HCT116 (cell line): ENCODE measurements at regions not wholly inside any gene's neighbourhood (a gene's known extent, or its start where the extent isn't known, plus 50 kb on each side); places are given as distances from the start of the nearest gene placed in this dataset.

ENCODE experiments used
- ATAC-seq: fragments of 200-7000 bp; cut with Tn5 transposase; 2 replicates; pipeline ENCODE4 v1.9.1; 2020; ENCODE audit warnings: mild to moderate bottlenecking, moderate library complexity
- BruUV-seq: library from RNA; stranded (reverse); fragments of 400-500 nt; replicated peaks from 2 replicates; lab custom pipeline; 2021; lab: Mats Ljungman, UMichigan
- CTCF ChIA-PET: fragments of 300-600 bp; sonication (Branson Sonifier 250); formaldehyde crosslinking; loops from one replicate; lab custom pipeline; 2021; ENCODE audit warnings: antibody characterized with exemption; lab: Charles Lee
- POLR2A ChIA-PET: fragments of 300-600, 350-600 bp; sonication (Branson Sonifier 250); formaldehyde crosslinking; loops from one replicate; lab custom pipeline; 2021; ENCODE audit warnings: antibody characterized with exemption; lab: Charles Lee
- RAD21 ChIA-PET, 2 experiments: fragments of 300-600 bp; sonication (Branson Sonifier 250); formaldehyde crosslinking; loops; one replicate each; lab custom pipeline; 2023; ENCODE audit warnings: low total read pairs in 2 of 2; ENCODE audit not compliant: uncharacterized antibody in 2 of 2, unreplicated experiment in 2 of 2, low non-redundant PET in 1 of 2; lab: Charles Lee
- DNase-seq: peaks from one replicate; pipeline ENCODE4 v3.0.0-alpha.2; 2010; ENCODE audit warnings: low read depth, low spot score
- H2AFZ ChIP-seq: fragments of 200-600 bp; shearing (Covaris generic), sonication (generic); 2 replicates; pipeline ENCODE4 v1.6.1; 2017; ENCODE audit warnings: low read depth, mixed run types, mixed read lengths, antibody characterized with exemption, low read length; ENCODE audit not compliant: poor library complexity, severe bottlenecking
- H3K27ac ChIP-seq: 2 replicates; pipeline ENCODE4 v1.5.1; 2012; ENCODE audit warnings: low read depth, low read length
- H3K27me3 ChIP-seq: fragments of 200-600 bp; sonication (generic); 2 replicates; pipeline ENCODE4 v1.6.1; 2016; ENCODE audit warnings: mixed run types, low read length, mixed read lengths; ENCODE audit not compliant: insufficient read depth
- H3K36me3 ChIP-seq, 2 experiments: fragments of 200-500 bp in 1 of 2; fragments of 200-600 bp in 1 of 2; sonication (Bioruptor generic) in 1 of 2; sonication (generic) in 1 of 2; 2 replicates each; pipeline versions ENCODE4 v1.5.1 to v1.6.1; 2014 to 2016; ENCODE audit warnings: low read length in 2 of 2, inconsistent platforms in 1 of 2, mixed read lengths in 1 of 2, mixed run types in 1 of 2; ENCODE audit not compliant: insufficient read depth in 2 of 2, control insufficient read depth in 1 of 2
- H3K4me1 ChIP-seq, 2 experiments: fragments of 200-600 bp in 1 of 2; sonication (generic) in 1 of 2; 2 replicates each; pipeline versions ENCODE4 v1.5.1 to v1.6.1; 2012 to 2017; ENCODE audit warnings: low read length in 2 of 2, inconsistent platforms in 1 of 2, mild to moderate bottlenecking in 1 of 2, mixed read lengths in 1 of 2, mixed run types in 1 of 2, moderate library complexity in 1 of 2; ENCODE audit not compliant: insufficient read depth in 2 of 2, control insufficient read depth in 1 of 2
- H3K4me2 ChIP-seq: fragments of 200-600 bp; sonication (generic); 2 replicates; pipeline ENCODE4 v1.6.1; 2017; ENCODE audit warnings: mixed run types, low read length, mixed read lengths
- H3K4me3 ChIP-seq, 2 experiments: fragments of 200-600 bp in 1 of 2; sonication (generic) in 1 of 2; replicated peaks in 1 of 2; 2 replicates each; pipeline ENCODE4 v1.5.1; 2011 to 2016; ENCODE audit warnings: low read length in 2 of 2, control low read depth in 1 of 2, low read depth in 1 of 2, mild to moderate bottlenecking in 1 of 2, mixed read lengths in 1 of 2, mixed run types in 1 of 2
- H3K79me2 ChIP-seq: fragments of 200-600 bp; sonication (generic); 2 replicates; pipeline ENCODE4 v1.6.1; 2017; ENCODE audit warnings: mild to moderate bottlenecking, mixed run types, low read length, moderate library complexity, mixed read lengths; ENCODE audit not compliant: insufficient read depth
- H3K9ac ChIP-seq: fragments of 200-600 bp; sonication (generic); 2 replicates; pipeline ENCODE4 v1.6.1; 2016; ENCODE audit warnings: low read length, mixed read lengths
- H3K9me2 ChIP-seq: fragments of 200-600 bp; sonication (generic), shearing (Covaris generic); 2 replicates; pipeline ENCODE4 v1.6.1; 2017; ENCODE audit warnings: mixed run types, mild to moderate bottlenecking, moderate library complexity; ENCODE audit not compliant: insufficient read depth
- H3K9me3 ChIP-seq, 2 experiments: fragments of 200-500 bp in 1 of 2; fragments of 200-600 bp in 1 of 2; sonication (Bioruptor generic) in 1 of 2; sonication (generic) in 1 of 2; 2 replicates each; pipeline ENCODE4 v1.6.1; 2014 to 2017; ENCODE audit warnings: low read length in 2 of 2, mixed read lengths in 2 of 2, inconsistent platforms in 1 of 2, low read depth in 1 of 2, mild to moderate bottlenecking in 1 of 2, mixed run types in 1 of 2, moderate library complexity in 1 of 2; ENCODE audit not compliant: control insufficient read depth in 1 of 2, insufficient read depth in 1 of 2
- H4K20me1 ChIP-seq: fragments of 200-600 bp; sonication (generic), shearing (Covaris generic); 2 replicates; pipeline ENCODE4 v1.6.1; 2017; ENCODE audit warnings: mixed run types, mild to moderate bottlenecking, moderate library complexity; ENCODE audit not compliant: insufficient read depth
- EZH2 ChIP-seq: fragments of 200-600 bp; sonication (generic); IDR thresholded peaks from 2 replicates; pipeline ENCODE4 v1.6.1; 2017; ENCODE audit warnings: antibody characterized with exemption, mixed run types
- JUND ChIP-seq: IDR thresholded peaks from 2 replicates; pipeline ENCODE4 v1.6.1; 2012
- POLR2AphosphoS5 ChIP-seq: IDR thresholded peaks from 2 replicates; pipeline ENCODE4 v1.6.1; 2011; ENCODE audit warnings: mild to moderate bottlenecking, low read depth, low read length, moderate library complexity
- RAD21 ChIP-seq: IDR thresholded peaks from 2 replicates; pipeline ENCODE4 v1.6.1; 2012; ENCODE audit warnings: low read depth, mild to moderate bottlenecking
- SIN3A ChIP-seq: IDR thresholded peaks from 2 replicates; pipeline ENCODE4 v1.6.1; 2012; ENCODE audit warnings: low read depth
- SP1 ChIP-seq: IDR thresholded peaks from 2 replicates; pipeline ENCODE4 v1.6.1; 2012; ENCODE audit warnings: low read depth
- TCF7L2 ChIP-seq: IDR thresholded peaks from 2 replicates; pipeline ENCODE4 v1.7.0; 2011; ENCODE audit warnings: borderline replicate concordance, inconsistent platforms; ENCODE audit not compliant: insufficient read depth, insufficient read length; ENCODE audit errors: extremely low read depth
- ZFX ChIP-seq: fragments of 450-650 bp; IDR thresholded peaks from 2 replicates; pipeline ENCODE4 v1.6.1; 2017
- intact Hi-C: fragments of 100-400 bp; cut with micrococcal nuclease; formaldehyde crosslinking; loops from 2 replicates; pipeline ENCODE4 v1.10.0; 2022
- TF ChIP-seq, protein P1 (sequence below), 3 experiments: fragments of 200-600 bp in 1 of 3; sonication (generic) in 1 of 3; IDR thresholded peaks in 2 of 3; conservative IDR thresholded peaks in 1 of 3; 2 replicates each; pipeline ENCODE4 v1.5.1; 2012 to 2017; ENCODE audit warnings: low read depth in 2 of 3, low read length in 2 of 3, antibody characterized with exemption in 1 of 3, borderline replicate concordance in 1 of 3, control low read depth in 1 of 3, mild to moderate bottlenecking in 1 of 3, mixed read lengths in 1 of 3, mixed run types in 1 of 3, moderate library complexity in 1 of 3; ENCODE audit not compliant: insufficient read depth in 1 of 3
- TF ChIP-seq, protein P2 (sequence below): IDR thresholded peaks from 2 replicates; pipeline ENCODE4 v1.6.1; 2012
- TF ChIP-seq, protein P3 (sequence below): IDR thresholded peaks from 2 replicates; pipeline ENCODE4 v1.6.1; 2011; ENCODE audit warnings: mild to moderate bottlenecking, low read length, moderate library complexity; ENCODE audit not compliant: insufficient replicate concordance; ENCODE audit errors: extremely low read depth
- TF ChIP-seq, protein P4 (sequence below): IDR thresholded peaks from 2 replicates; pipeline ENCODE4 v1.6.1; 2012; ENCODE audit warnings: low read depth

DNA sequence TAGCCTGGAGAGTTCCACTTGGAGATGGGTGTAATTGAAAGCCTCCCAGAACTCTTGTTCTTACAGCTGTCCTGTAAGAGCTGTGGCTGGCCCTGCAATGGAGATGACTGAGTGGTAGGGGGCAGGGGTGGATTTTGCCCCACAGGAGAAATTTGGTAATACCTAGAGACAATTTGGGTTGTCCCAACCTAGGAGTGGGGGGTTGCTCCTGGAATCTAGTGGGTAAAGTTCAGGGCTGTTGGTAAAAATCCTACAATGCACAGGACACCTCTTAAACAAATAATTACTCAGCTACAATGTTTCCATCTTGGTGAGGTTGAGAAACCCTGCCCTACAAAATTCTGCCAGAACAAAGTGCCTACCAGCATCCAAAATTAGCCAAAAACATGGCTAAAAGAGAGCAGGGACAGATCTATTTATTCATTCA lies 181.1 kb upstream of the SH3BP4 start:
- Histone ChIP-seq H4K20me1 (no peaks in the 10 kb centered on the region), H3K9me2 (no peaks in the 10 kb centered on the region), H3K27me3 (no peaks in the 10 kb centered on the region), H3K4me3 (no peak overlapping the region), H3K27ac (no peak overlapping the region), H3K79me2 (no peaks in the 10 kb centered on the region), H2AFZ (no peak overlapping the region), H3K9me3 (no peaks in the 10 kb centered on the region), H3K9ac (no peak overlapping the region), H3K36me3 (no peaks in the 10 kb centered on the region), H3K4me2 (no peak overlapping the region), H3K4me1 (peaks cover 0 to 8% of the 10 kb centered on the region in 2 experiments; a peak in 2 of 4 replicates)
- no TSS peak for BruUV-seq
- ChIA-PET POLR2A (no interaction called here), CTCF (no interaction called here), RAD21 (no interaction called here)
- intact Hi-C loops = no loop called here
- TF ChIP-seq TCF7L2 = no peak
- no peak for TF ChIP-seq SP1
- TF ChIP-seq JUND = no peak
- no peak for TF ChIP-seq EZH2
- TF ChIP-seq, protein P1, sequence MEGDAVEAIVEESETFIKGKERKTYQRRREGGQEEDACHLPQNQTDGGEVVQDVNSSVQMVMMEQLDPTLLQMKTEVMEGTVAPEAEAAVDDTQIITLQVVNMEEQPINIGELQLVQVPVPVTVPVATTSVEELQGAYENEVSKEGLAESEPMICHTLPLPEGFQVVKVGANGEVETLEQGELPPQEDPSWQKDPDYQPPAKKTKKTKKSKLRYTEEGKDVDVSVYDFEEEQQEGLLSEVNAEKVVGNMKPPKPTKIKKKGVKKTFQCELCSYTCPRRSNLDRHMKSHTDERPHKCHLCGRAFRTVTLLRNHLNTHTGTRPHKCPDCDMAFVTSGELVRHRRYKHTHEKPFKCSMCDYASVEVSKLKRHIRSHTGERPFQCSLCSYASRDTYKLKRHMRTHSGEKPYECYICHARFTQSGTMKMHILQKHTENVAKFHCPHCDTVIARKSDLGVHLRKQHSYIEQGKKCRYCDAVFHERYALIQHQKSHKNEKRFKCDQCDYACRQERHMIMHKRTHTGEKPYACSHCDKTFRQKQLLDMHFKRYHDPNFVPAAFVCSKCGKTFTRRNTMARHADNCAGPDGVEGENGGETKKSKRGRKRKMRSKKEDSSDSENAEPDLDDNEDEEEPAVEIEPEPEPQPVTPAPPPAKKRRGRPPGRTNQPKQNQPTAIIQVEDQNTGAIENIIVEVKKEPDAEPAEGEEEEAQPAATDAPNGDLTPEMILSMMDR (IDR thresholded peaks at IDR 0.05 in 2 of 3, conservative IDR thresholded peaks at IDR 0.05 in 1 of 3; ENCODE audit: borderline replicate concordance in 1 of 3, insufficient read depth in 1 of 3, low read depth in 2 of 3, low read length in 2 of 3) = no peak
- ATAC-seq (no peak), DNase-seq (no peak)

DNA sequence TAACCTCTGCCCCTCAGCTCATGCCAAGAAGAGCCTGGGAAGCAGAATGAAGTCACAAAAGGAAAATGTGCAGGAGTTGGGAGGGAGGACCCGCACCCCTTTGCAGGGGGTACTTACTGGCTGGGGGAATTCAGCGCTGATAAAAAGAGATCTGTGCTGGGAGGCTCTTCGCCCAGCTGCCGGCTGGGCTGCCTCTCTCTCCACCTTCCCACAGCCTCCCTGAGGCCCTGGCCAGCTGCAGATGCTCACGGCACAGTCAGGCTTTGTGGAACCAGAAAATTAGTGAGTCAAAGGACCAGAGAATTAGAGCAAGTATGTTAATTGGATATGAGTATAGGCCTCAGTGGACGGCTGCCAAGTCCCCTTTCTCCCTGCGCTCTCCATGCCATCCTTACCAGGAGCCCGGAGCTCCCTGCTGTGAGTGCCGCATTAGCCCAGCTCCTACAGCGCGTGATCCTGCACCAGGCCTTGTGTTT lies 181.7 kb upstream of the SH3BP4 start:
- intact Hi-C loops = no loop called here
- RAD21 ChIA-PET = no interaction called here
- H3K27ac ChIP-seq = no peak overlapping the region
- TF ChIP-seq RAD21 = no peak
- no peak for TF ChIP-seq SP1
- TF ChIP-seq POLR2AphosphoS5 = no peak
- no peak for TF ChIP-seq EZH2
- TF ChIP-seq, protein P2, sequence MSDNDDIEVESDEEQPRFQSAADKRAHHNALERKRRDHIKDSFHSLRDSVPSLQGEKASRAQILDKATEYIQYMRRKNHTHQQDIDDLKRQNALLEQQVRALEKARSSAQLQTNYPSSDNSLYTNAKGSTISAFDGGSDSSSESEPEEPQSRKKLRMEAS = no peak
- TF ChIP-seq SIN3A = no peak
- TF ChIP-seq, protein P3, sequence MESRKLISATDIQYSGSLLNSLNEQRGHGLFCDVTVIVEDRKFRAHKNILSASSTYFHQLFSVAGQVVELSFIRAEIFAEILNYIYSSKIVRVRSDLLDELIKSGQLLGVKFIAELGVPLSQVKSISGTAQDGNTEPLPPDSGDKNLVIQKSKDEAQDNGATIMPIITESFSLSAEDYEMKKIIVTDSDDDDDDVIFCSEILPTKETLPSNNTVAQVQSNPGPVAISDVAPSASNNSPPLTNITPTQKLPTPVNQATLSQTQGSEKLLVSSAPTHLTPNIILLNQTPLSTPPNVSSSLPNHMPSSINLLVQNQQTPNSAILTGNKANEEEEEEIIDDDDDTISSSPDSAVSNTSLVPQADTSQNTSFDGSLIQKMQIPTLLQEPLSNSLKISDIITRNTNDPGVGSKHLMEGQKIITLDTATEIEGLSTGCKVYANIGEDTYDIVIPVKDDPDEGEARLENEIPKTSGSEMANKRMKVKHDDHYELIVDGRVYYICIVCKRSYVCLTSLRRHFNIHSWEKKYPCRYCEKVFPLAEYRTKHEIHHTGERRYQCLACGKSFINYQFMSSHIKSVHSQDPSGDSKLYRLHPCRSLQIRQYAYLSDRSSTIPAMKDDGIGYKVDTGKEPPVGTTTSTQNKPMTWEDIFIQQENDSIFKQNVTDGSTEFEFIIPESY = no peak
- TF ChIP-seq ZFX = no peak
- TF ChIP-seq, protein P4, sequence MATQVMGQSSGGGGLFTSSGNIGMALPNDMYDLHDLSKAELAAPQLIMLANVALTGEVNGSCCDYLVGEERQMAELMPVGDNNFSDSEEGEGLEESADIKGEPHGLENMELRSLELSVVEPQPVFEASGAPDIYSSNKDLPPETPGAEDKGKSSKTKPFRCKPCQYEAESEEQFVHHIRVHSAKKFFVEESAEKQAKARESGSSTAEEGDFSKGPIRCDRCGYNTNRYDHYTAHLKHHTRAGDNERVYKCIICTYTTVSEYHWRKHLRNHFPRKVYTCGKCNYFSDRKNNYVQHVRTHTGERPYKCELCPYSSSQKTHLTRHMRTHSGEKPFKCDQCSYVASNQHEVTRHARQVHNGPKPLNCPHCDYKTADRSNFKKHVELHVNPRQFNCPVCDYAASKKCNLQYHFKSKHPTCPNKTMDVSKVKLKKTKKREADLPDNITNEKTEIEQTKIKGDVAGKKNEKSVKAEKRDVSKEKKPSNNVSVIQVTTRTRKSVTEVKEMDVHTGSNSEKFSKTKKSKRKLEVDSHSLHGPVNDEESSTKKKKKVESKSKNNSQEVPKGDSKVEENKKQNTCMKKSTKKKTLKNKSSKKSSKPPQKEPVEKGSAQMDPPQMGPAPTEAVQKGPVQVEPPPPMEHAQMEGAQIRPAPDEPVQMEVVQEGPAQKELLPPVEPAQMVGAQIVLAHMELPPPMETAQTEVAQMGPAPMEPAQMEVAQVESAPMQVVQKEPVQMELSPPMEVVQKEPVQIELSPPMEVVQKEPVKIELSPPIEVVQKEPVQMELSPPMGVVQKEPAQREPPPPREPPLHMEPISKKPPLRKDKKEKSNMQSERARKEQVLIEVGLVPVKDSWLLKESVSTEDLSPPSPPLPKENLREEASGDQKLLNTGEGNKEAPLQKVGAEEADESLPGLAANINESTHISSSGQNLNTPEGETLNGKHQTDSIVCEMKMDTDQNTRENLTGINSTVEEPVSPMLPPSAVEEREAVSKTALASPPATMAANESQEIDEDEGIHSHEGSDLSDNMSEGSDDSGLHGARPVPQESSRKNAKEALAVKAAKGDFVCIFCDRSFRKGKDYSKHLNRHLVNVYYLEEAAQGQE = no peak

More for the DNA sequence above, 181.7 kb upstream of the SH3BP4 start:
- no peaks in the 10 kb centered on the region for H3K36me3 ChIP-seq
- POLR2A ChIA-PET = no interaction called here
- H3K9me2 ChIP-seq = no peaks in the 10 kb centered on the region
- H3K79me2 ChIP-seq = no peaks in the 10 kb centered on the region
- no peak overlapping the region for H2AFZ ChIP-seq
- H3K4me3 ChIP-seq = no peak overlapping the region
- H4K20me1 ChIP-seq = no peaks in the 10 kb centered on the region
- no TSS peak for BruUV-seq
- CTCF ChIA-PET = no interaction called here
- H3K9me3 ChIP-seq = no peaks in the 10 kb centered on the region
- no peak for ATAC-seq
- H3K4me2 ChIP-seq = no peak overlapping the region
- peaks cover 0 to 8% of the 10 kb centered on the region in 2 experiments; a peak in 2 of 4 replicates for H3K4me1 ChIP-seq
- no peaks in the 10 kb centered on the region for H3K27me3 ChIP-seq
- no peak for DNase-seq
- H3K9ac ChIP-seq = no peak overlapping the region
